Glomerular visceral epithelial cell (primary cell): ENCODE measurements at regions not wholly inside any gene's neighbourhood (a gene's known extent, or its start where the extent isn't known, plus 50 kb on each side); places are given as distances from the start of the nearest gene placed in this dataset.

Experiments
- DNase-seq: peaks from one replicate; pipeline ENCODE4 v3.0.0-alpha.2; 2016; ENCODE audit errors: extremely low spot score

DNA sequence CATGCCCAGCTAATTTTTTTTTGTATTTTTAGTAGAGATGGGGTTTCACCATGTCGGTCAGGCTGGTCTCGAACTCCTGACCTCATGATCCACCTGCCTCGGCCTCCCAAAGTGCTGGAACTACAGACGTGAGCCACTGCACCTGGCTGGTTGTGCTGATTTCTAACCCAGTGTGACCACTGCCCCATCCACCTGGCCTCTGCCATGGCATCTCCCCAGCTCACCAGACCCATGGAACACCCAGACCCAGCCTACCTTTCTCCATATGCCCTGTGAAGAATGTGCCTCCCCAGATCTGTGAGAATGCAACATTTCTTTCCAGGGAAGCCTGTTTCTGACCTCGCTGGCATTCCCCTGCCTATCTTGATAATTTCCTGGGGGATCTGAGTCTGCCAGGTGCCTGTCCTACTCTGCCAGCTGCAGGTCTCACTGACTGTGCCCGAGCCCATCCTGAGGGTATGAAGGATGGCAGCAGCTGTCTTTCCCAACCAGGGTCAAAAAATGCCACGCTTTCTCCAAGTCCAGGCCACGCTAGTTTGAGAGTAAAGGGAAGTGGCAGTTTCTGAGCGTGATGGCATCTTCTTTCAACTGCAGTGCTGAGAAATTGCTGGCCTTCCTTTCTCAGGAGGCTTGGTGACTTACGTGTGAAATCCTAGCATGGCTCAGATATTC lies 324.4 kb upstream of the ZNF32 start:
- DNase-seq, result no peak

DNA sequence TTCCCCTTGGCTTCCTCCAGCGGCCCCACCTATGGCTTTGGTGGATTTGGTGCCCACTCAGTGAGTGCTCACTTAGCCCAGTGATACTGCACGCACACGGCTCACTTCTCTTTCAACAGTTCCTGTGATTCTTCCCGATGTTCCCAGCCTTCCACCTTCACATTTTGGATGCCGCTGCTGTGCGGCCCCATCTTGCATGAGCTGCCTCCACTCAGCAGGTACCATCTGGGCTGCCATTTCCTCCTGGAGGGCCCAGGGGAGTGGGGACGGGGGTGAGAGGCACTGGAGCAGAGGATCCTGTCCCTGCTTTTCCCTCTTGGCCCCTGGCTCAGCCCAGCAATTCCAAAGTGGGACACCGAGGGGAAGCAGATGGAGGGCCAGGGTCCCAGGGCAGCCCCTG lies 323.3 kb upstream of the ZNF32 start:
- DNase-seq, result no peak

GRCh38 chr10:43971306-43971705 lies 322.6 kb upstream of the ZNF32 start:
- no peak for DNase-seq

DNA sequence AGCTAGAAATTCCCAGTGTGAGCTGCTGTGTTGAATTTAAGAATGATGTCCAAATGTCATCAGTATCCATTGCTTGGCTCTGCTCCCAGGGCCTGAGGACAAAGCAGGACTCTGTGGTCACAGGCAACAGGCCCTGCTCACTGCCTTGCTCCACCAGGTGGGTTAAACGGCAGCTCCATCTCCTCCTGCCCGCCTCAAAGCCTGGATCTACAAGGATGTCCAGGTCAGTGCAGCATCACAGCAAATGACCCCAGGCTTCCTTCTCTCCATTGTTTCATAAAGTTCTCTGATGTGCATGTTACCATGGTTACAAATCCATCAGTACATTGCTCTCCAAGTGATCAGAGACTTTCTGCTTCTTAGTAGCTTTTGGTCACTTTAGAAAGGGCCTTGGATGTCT lies 322.0 kb upstream of the ZNF32 start:
- no peak for DNase-seq

DNA sequence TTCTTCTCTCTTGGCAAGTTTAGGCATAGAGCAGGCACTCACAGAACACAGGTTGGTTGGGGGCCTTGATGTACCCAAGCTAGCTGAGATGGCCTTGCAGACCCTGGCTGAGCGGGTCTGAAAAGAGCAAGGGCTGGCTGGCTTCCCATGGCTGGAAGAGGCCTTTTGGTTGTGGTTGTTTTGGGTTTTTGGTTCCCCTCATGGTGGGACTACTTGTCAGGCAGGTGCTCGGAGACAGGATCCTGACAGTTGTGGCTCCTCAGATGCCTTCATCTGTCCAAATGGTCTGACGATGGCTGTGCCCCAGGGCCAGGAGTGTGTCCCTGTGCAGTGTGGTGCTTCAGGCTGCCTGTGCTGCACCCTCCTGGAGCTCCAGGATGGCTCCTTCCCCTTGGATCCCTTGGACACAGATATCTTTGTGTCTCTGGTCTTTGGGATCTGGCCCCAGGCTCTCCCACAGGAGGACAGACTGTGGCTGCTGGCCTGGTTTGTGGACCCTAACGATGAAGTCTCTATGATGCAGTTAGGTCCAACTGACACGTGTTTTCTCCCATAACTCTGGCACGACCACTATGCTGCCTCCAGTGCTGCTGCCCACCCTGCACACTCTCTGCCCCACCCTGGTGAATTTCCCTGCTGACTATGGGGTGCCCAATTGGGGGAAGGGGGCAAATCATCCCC lies 321.5 kb upstream of the ZNF32 start:
- no peak for DNase-seq

DNA sequence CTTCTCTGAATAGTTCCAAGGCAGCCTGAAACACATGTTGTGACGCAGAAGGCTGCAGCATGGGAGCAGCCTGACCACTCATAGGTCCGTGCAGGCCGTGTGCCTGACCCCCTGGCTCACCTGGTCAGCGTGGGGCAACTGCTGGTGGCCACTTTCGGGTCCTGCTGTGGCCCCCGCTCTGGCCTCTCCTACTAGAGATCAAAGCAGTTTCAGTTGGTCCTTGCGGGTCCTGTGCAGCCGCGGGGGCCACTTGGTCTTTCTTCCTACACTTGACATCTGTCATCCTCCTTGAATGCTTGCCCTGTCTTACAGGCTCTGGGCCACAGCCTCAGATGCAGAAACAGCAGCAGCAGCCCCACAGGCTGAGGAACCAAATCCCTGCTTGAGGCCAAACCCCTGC lies 320.8 kb upstream of the ZNF32 start:
- no peak for DNase-seq

DNA sequence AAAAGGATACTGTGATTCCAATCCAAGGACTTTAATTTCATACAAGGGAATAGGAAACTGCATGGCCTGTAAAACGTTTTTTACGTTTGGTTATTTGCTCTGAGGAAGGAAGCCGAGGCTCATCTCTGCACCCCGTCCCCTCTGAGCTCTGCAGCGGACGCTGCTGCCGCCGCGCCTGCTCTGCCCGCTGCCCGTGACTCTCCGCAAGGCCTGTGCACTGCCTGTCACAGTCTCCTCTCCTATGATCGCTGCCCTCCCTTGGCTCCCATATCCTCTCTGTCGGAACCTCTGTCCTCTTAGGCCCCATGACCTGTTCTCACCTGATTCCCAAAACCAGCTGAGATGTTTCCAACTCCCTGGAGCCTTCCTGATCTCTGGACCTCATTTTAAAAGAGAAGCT lies 320.3 kb upstream of the ZNF32 start:
- no peak for DNase-seq

- no peak for DNase-seq
Observed at GRCh38 chr10:43968076-43968475, 319.4 kb upstream of the ZNF32 start.

- DNase-seq, result no peak
Observed at GRCh38 chr10:43966571-43966965, 317.9 kb upstream of the ZNF32 start.

DNA sequence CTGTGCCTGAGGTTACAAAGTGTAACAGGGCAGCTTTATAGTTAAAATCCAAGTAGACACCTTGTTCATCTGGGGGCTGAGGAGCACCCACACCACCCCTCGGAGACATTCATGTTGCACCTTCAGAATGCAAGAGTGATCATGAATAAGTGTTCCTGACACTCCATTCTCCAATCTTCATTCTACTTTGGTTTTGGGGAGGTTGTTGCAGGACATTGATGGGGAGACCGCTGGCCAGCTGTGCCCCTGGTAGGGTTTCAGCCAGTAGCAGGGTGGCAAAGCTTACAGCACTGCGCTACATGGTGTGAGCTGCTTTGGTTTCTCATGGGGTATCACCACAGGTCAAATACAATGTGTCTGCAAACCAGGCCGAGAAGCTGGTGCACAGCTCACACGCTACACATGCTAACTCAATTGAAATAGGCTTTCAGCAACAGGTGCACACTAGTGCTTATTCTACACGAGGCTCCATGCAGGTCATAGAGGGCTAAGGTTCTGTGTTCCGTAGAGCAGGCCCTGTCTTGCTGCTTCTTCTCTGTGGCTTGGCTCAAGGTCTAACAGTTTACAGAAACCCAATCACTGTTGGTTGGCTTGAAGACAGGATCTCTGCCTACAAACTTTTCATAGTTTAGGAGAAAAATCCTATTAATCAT lies 317.4 kb upstream of the ZNF32 start:
- no peak for DNase-seq

- peak; percentile 58 for DNase-seq
Observed at GRCh38 chr10:43965033-43965917, 316.6 kb upstream of the ZNF32 start.

DNA sequence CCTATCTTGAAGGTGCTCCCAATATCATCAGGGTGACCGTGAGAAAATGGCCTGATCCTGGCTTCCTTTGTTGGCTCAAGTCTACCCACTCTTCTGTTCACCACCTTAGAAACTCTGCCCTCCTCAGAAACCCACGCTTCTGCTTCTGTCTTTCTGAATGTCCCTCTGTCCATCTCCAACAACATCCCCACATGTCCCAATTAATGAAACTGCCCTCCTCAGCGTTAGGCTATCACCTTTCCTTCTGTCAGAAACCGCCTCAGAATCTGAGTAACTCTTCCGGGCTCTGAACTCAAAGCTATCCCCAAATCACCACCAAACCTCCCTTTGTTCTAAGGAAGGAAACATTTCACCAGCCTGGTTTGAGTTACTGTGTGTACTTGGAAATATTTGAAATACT lies 315.8 kb upstream of the ZNF32 start:
- no peak for DNase-seq

- DNase-seq, result no peak
Observed at GRCh38 chr10:43963793-43964425, 315.2 kb upstream of the ZNF32 start.

GRCh38 chr10:43963379-43963778 lies 314.7 kb upstream of the ZNF32 start:
- DNase-seq, result no peak

GRCh38 chr10:43962346-43963191 lies 313.9 kb upstream of the ZNF32 start:
- DNase-seq, result peak; percentile 24

DNA sequence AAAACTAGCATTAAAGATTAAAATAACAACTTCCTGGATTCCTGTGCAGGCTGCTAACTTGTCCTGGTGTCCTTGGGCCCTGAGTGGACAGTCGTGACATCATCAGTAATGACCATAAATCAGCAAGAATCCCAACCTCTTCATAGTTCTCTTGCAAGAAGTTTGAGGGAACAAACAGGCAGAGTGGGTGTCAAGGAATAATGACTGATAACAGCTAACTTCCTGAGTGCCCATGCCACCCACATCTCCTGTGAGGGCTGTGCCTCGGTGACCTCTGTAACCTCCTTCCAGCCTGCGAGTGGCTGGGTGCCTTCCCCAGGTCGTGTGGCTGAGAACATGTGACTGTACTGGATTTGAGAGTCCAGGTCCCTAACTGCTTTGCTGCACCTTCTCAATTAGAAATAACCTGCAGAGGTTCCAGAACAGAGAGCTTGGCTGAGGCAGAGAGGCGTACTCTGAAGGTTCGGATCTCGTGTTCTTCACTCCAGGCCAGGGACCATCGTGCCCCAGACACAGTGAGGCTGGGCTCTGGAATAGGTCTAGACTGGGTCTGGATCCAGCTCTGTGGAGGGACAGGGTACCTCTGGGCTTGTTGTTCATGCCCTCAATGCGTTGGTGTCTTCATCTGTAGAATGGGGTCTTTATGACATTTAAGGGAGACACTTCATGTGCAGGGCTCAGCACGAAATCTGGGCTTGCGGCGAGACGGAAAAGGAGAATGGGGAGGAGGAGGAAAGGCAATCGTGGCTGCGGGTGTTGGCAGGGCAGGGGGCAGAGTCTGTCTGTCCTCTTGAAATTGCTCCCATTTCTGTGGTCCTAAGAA lies 313.1 kb upstream of the ZNF32 start:
- no peak for DNase-seq

DNA sequence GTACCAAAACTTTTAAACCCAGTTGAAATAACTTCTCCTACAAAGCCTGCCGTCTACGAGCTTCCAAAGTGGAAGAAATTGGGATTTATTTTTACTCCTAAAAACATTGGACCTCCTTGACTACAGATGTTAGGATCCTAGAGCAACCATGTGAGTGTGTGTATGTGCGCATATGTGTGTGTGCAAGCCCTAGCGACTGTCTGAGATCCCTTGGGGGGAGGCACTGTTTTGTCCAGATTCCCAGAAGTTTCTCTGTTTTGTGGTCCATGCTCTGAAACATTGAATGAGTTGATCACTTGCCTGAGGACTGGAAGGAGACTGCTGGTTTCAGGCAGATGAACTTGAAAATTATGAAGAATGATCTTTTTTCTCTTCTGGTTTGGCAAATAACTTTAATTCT lies 312.3 kb upstream of the ZNF32 start:
- no peak for DNase-seq

DNA sequence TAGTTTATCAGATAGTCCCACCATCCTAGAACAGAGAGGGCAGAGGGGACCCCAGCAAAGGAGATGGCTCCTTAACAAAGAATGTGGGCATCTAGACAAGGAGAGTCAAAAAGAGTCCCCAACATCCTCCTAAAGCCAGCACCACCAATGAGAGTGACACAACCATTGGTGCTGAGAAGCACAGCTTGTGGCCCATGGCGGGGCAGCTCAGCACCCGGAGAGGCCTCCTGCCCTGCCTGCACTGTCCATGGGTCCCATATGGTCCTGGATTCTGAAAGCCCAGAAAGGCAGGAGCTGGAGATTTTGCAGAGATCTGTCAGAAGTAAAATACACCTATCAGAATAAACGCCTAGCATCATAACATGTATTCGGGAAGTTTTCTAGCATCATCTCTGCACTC lies 311.8 kb upstream of the ZNF32 start:
- DNase-seq, result no peak

- DNase-seq, result no peak
Observed at GRCh38 chr10:43960135-43960415, 311.4 kb upstream of the ZNF32 start.
